OCI-LY1 (cell line): ENCODE measurements at regions not wholly inside any gene's neighbourhood (a gene's known extent, or its start where the extent isn't known, plus 50 kb on each side); places are given as distances from the start of the nearest gene placed in this dataset.

Source experiments
- CTCF ChIP-seq: fragments of 200-600 bp; sonication (generic), shearing (Covaris generic); IDR thresholded peaks from 2 replicates; pipeline ENCODE4 v1.5.1; 2017; ENCODE audit warnings: mild to moderate bottlenecking, antibody characterized with exemption, low read length, moderate library complexity, mixed read lengths
- EZH2 ChIP-seq: fragments of 200-600 bp; sonication (generic), shearing (Covaris generic); IDR thresholded peaks from 2 replicates; pipeline ENCODE4 v1.8.0; 2017; ENCODE audit warnings: borderline replicate concordance, mixed run types, mild to moderate bottlenecking, antibody characterized with exemption, low read length, moderate library complexity, mixed read lengths

- TF ChIP-seq EZH2 (no peak), CTCF (no peak)
Observed at GRCh38 chr9:95749493-95749892, 126.0 kb upstream of the ERCC6L2 start.
